Small intestine (tissue), 7 donors: ENCODE measurements at regions not wholly inside any gene's neighbourhood (a gene's known extent, or its start where the extent isn't known, plus 50 kb on each side); places are given as distances from the start of the nearest gene placed in this dataset.

Experiments
- DNase-seq, 2 donors: peaks; one replicate each; pipeline versions ENCODE4 v3.0.0 to v3.0.0-alpha.2; 2013
- FAIRE-seq: peaks from 2 replicates; lab custom pipeline; 2012; peaks lifted over from hg19 to GRCh38; lab: Jason Lieb, UNC
- H3K27ac ChIP-seq, 3 donors: one replicate each; pipeline ENCODE4 v1.5.1; 2013; ENCODE audit warnings: low read length in 2 of 3, mild to moderate bottlenecking in 2 of 3, control low read depth in 1 of 3, inconsistent platforms in 1 of 3, low read depth in 1 of 3, moderate library complexity in 1 of 3
- H3K27me3 ChIP-seq, 3 donors: one replicate each; pipeline ENCODE4 v1.6.1; 2013; ENCODE audit warnings: low read length in 3 of 3, inconsistent platforms in 1 of 3; ENCODE audit not compliant: control insufficient read depth in 3 of 3, insufficient read depth in 3 of 3
- H3K36me3 ChIP-seq, 3 donors: one replicate each; pipeline ENCODE4 v1.6.1; 2013; ENCODE audit warnings: low read length in 3 of 3, inconsistent platforms in 1 of 3, low read depth in 1 of 3, mild to moderate bottlenecking in 1 of 3, moderate library complexity in 1 of 3; ENCODE audit not compliant: control insufficient read depth in 3 of 3, insufficient read depth in 2 of 3
- H3K4me1 ChIP-seq, 3 donors: one replicate each; pipeline ENCODE4 v1.6.1; 2013; ENCODE audit warnings: low read length in 2 of 3, inconsistent platforms in 1 of 3, low read depth in 1 of 3, mild to moderate bottlenecking in 1 of 3, moderate library complexity in 1 of 3; ENCODE audit not compliant: control insufficient read depth in 3 of 3, insufficient read depth in 2 of 3
- H3K4me3 ChIP-seq, 3 donors: one replicate each; pipeline ENCODE4 v1.5.1; 2013; ENCODE audit warnings: low read length in 3 of 3, control low read depth in 1 of 3, inconsistent platforms in 1 of 3, low read depth in 1 of 3, mild to moderate bottlenecking in 1 of 3, moderate library complexity in 1 of 3
- H3K9me3 ChIP-seq, 2 donors: one replicate each; pipeline ENCODE4 v1.6.1; 2013; ENCODE audit warnings: low read depth in 1 of 2, low read length in 1 of 2; ENCODE audit not compliant: control insufficient read depth in 2 of 2, insufficient read depth in 1 of 2
- WGBS, 3 donors: extraction: QIAGEN DNeasy Blood & Tissue Kit; methylation state at CpG; one replicate each; pipeline ENCODE4 v1.1.7; 2013; 5-methylcytosine and 5-hydroxymethylcytosine counted together
- donor health status: healthy with polysubstance abuse.
- donor health status: control.
- donor health status: control.
- donor health status: Bipolar disorder and iron deficiency.
- donor health status: healthy.

DNA sequence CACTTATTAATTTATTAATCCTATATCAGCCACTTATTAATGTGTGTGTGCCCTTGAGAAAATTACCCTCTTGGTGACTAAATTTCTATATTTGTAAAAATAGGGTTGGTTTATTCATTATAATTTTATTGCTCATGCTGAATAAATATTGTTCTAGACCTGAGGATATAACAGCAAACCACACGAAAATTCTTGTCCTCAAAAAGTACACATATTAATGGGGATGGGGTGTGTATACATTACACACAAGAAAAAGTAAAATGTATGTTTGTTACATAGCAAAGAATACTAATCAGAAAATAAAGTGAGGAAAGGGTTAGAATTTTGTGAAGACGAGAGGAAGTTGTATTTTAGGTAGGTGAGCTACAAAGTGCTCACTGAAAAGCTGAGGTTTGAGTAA lies 1068.9 kb upstream of the RAG2 start:
- Histone ChIP-seq H3K27me3 (no peaks in the 10 kb centered on the region), H3K4me1 (no peaks in the 10 kb centered on the region), H3K27ac (no peak overlapping the region), H3K4me3 (no peak overlapping the region), H3K9me3 (no peaks in the 10 kb centered on the region), H3K36me3 (no peaks in the 10 kb centered on the region)
- DNase-seq, result no peak
- 69 to 80% (median 71%) methylated on average over 2 of the region's 2 CpGs for WGBS, 3 donors
- FAIRE-seq, result no peak

DNA sequence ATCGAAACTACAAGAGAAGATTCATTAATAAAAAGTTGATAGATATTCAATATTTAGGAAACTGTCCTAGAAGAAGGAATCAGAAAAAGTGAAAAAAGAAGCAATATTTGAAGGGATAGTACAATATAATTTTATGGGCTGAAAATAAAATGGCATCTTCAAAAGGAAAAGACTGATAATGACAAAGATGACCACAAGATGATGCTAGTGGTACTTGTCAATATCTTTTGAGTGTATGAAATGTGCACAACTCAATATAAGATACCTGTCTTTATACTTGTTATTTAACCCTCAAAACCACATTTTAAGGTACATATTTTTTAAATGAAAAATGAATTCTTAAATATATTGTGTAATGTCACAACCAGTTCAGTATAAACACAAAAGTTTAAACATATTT lies 1059.6 kb upstream of the RAG2 start:
- FAIRE-seq, result no peak
- WGBS, 3 donors, result 74 to 92% (median 88%) methylated on average over 1 of the region's 1 CpG

DNA sequence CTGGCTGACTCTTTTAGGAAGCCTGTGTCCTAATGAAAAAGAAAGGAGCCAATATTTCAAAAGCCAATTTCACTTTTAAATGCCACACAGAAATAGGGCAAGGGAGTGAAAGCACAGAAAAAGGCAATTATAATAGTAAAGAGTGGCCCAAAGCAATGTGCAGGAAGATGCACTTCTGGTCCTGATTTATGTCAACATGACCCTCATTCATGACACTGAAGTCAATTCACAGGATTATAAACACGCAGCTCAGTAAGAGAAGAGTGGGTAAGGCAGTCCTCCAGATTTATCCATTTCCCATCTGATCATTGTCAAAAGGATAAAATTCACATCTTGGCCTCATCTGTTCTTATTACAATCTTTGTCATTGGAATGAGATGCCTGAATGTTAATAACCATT lies 1049.7 kb upstream of the RAG2 start:
- Histone ChIP-seq H3K27ac (no peak overlapping the region), H3K4me1 (peaks cover 0 to 10% (median 2%) of the 10 kb centered on the region in 3 donors), H3K27me3 (no peaks in the 10 kb centered on the region), H3K4me3 (no peak overlapping the region), H3K9me3 (peaks cover 0 to 3% of the 10 kb centered on the region in 2 donors), H3K36me3 (no peaks in the 10 kb centered on the region)
- no peak for DNase-seq
- no peak for FAIRE-seq
- 73 to 91% (median 85%) methylated on average over 1 of the region's 1 CpG for WGBS, 3 donors

More for the DNA sequence above, 1059.6 kb upstream of the RAG2 start:
- H3K27me3 ChIP-seq, result no peaks in the 10 kb centered on the region
- H3K27ac ChIP-seq, result no peak overlapping the region
- peaks cover 0 to 6% of the 10 kb centered on the region in 2 donors for H3K9me3 ChIP-seq
- no peak for DNase-seq
- H3K36me3 ChIP-seq, result no peaks in the 10 kb centered on the region
- no peak overlapping the region for H3K4me3 ChIP-seq
- H3K4me1 ChIP-seq, result no peaks in the 10 kb centered on the region

DNA sequence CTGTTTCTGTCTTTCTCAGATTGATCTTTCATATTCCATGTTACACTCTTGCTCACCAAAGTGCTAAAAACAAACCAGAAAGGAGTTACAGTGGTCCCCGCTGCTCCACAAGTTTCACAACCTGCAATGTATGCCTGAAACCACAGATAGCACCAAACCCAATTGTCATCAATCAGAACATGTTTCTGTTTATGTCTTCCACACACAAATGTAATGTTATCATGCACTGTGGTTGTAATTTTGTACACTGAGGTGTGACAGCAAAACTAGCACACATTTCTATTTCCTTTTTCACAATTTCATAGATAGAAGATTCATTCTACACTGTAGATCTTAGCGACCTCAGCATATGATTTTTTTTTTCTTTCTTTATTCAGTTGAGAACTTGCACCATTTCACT lies 1045.9 kb upstream of the RAG2 start:
- WGBS, 3 donors, result 86 to 97% (median 92%) methylated on average over 2 of the region's 2 CpGs

DNA sequence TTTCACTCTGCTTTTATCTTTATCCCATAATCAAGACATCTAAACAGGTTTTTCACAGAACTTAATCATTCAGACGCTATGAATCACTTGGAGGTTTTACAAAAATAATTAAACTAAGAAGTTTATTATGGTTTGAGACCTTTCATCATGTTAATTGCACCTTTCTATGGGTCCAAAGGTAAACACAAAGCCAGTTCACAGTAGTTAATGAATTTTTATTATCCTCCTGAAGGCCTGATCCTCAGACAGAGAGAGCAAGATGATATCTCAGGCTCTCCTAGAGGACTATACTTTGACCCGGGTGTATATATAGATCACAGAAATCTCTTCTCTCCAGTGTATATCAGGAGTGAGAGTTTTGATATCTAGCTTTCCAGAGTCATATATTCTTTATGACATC lies 1044.3 kb upstream of the RAG2 start:
- Histone ChIP-seq H3K27me3 (no peaks in the 10 kb centered on the region), H3K9me3 (peaks cover 0 to 6% of the 10 kb centered on the region in 2 donors), H3K27ac (peak overlapping the region in 1 of 3 donors; percentile 30), H3K4me3 (no peak overlapping the region), H3K4me1 (peaks cover 0 to 10% (median 2%) of the 10 kb centered on the region in 3 donors), H3K36me3 (no peaks in the 10 kb centered on the region)
- 7 to 40% (median 23%) methylated on average over 2 of the region's 2 CpGs for WGBS, 3 donors
- peak; percentile 76 to 92 for DNase-seq
- FAIRE-seq, result peak; percentile 72

More for the DNA sequence above, 1045.9 kb upstream of the RAG2 start:
- Histone ChIP-seq H3K4me3 (no peak overlapping the region), H3K4me1 (peaks cover 0 to 10% (median 2%) of the 10 kb centered on the region in 3 donors), H3K27me3 (no peaks in the 10 kb centered on the region), H3K9me3 (peaks cover 0 to 6% of the 10 kb centered on the region in 2 donors), H3K36me3 (no peaks in the 10 kb centered on the region), H3K27ac (no peak overlapping the region)
- DNase-seq, result no peak
- FAIRE-seq, result no peak

DNA sequence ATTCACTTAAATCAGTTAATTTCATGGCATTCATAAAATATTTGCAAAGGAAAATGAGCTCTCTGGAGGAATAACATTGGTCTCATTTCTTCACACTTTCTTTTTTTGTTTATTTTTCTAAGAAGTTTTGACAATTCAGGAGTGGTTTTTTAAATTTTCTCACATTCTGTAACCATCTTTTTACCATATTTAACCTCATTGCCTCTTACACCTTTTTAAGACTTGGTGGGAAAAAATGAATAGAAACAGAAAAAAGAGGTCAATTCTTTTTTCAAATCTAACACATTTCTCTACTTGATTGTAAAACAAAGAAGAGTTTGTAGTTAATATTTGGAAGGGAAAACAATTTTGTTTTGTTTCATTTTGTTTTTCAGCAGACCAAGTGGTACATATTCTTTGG lies 1034.7 kb upstream of the RAG2 start:
- Histone ChIP-seq H3K27me3 (no peaks in the 10 kb centered on the region), H3K36me3 (no peaks in the 10 kb centered on the region), H3K27ac (no peak overlapping the region), H3K4me3 (no peak overlapping the region), H3K9me3 (no peaks in the 10 kb centered on the region), H3K4me1 (no peaks in the 10 kb centered on the region)
- FAIRE-seq, result no peak
- DNase-seq, result no peak

DNA sequence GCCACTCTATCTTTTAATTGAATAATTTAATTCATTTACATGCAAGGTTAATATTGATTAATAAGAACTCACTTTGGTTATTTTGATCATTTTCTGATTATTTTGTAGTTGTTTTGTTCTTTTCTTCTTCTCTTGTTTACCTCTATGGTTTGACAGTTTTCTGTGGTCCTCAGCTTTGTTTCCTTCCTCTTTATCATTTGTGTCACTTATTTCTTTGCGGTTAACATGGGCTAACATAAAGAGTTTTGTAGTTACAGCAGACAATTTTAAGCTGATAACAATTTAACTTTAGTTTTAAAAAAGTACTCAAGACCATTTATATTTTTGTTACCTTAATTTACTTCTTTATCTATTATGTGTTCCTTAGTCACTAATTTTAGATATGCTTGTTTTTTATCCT lies 1032.8 kb upstream of the RAG2 start:
- 74 to 86% (median 82%) methylated on average over 1 of the region's 1 CpG for WGBS, 3 donors
- FAIRE-seq, result no peak

DNA sequence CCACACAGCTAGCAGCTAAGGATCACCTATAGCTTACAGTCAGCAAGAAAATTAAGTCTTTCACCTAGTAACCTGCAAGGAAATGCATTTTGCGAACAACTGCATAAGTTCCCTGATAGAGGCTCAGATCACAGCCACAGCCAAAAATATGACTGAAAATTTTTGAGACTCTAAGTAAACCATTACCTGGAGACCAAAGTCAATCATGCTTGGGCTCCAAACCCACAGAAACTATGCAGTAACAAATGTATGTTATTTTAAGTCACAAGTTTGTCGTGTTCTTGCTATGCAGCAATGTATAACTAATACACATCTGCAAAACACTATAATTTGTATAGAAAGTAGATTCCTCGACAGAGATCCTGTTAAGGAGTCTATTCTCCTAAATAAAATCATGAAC lies 1025.7 kb upstream of the RAG2 start:
- Histone ChIP-seq H3K27me3 (no peaks in the 10 kb centered on the region), H3K4me3 (no peak overlapping the region), H3K4me1 (no peaks in the 10 kb centered on the region), H3K27ac (no peak overlapping the region), H3K36me3 (no peaks in the 10 kb centered on the region), H3K9me3 (peaks cover 0 to 5% of the 10 kb centered on the region in 2 donors)
- FAIRE-seq (no peak), DNase-seq (no peak)
- WGBS, 3 donors, result 73 to 90% (median 86%) methylated on average over 3 of the region's 3 CpGs

More for the DNA sequence above, 1032.8 kb upstream of the RAG2 start:
- Histone ChIP-seq H3K27me3 (no peaks in the 10 kb centered on the region), H3K4me3 (no peak overlapping the region), H3K27ac (no peak overlapping the region), H3K36me3 (no peaks in the 10 kb centered on the region), H3K4me1 (no peaks in the 10 kb centered on the region), H3K9me3 (no peaks in the 10 kb centered on the region)
- DNase-seq, result no peak

DNA sequence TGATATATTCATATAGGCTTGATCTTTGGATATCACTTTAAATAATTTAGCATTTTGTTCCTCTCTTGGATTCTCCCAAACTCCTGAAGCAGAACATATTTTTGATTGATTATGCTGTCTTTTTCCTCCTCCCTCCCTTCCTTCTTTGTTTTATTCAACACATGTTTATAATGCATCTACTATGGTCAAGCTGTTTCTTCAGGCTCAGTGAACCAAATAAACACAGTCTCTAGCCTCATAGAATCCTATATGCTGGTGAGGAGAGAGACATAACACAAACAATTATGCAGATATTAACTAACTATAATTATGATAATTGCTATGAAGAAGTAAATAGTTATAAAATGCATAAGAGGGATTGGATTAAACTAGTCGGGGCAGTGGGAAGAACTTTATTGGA lies 1023.6 kb upstream of the RAG2 start:
- no peaks in the 10 kb centered on the region for H3K4me1 ChIP-seq
- H3K27me3 ChIP-seq, result no peaks in the 10 kb centered on the region
- H3K27ac ChIP-seq, result no peak overlapping the region
- no peak overlapping the region for H3K4me3 ChIP-seq
- H3K9me3 ChIP-seq, result peaks cover 0 to 5% of the 10 kb centered on the region in 2 donors
- DNase-seq (no peak), FAIRE-seq (no peak)
- no peaks in the 10 kb centered on the region for H3K36me3 ChIP-seq
- WGBS, 3 donors, result 50 to 71% (median 67%) methylated on average over 1 of the region's 1 CpG
